PC-3 (cell line): ENCODE measurements at regions not wholly inside any gene's neighbourhood (a gene's known extent, or its start where the extent isn't known, plus 50 kb on each side); places are given as distances from the start of the nearest gene placed in this dataset.

Experiments used
- CTCF ChIP-seq: fragments of 300-600 bp; sonication (generic); conservative IDR thresholded peaks from 2 replicates; pipeline ENCODE4 v1.5.1; 2017; ENCODE audit warnings: antibody characterized with exemption, low read depth, mild to moderate bottlenecking, low read length
- EZH2 ChIP-seq: fragments of 300-600 bp; sonication (generic); IDR thresholded peaks from one replicate; pipeline ENCODE4 v1.6.1; 2017; ENCODE audit warnings: antibody characterized with exemption, mild to moderate bottlenecking, low read length; ENCODE audit not compliant: unreplicated experiment

- TF ChIP-seq CTCF (no peak), EZH2 (no peak)
Observed at GRCh38 chr11:119970555-119971304, 167.2 kb downstream of the TRIM29 start.
